ENCODE measurements at regions not wholly inside any gene's neighbourhood (a gene's known extent, or its start where the extent isn't known, plus 50 kb on each side); places are given as distances from the start of the nearest gene placed in this dataset.

DNA sequence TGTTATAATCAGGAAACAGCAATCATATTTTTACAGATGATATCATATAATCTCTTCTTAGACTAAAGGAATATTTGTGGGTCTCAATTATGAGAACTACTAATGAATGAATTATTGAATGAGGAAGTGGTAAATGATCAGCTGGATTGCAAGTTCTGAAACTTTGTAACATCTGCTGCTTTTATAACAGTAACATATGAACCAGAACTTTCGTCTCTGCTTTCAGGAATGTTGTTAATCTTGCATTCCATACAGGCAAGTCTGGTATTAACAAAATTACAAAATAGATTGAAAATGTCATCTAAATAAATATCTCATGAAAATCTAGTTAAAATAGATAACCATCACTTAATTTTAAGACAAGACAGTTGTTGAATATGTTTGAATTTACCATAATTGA is 110.5 kb upstream of the COL11A1 start:
- H3K4me3 ChIP-seq (ENCODE audit: control insufficient read depth, low read depth, low read length) = no peak overlapping the region
- TF ChIP-seq, protein P1, sequence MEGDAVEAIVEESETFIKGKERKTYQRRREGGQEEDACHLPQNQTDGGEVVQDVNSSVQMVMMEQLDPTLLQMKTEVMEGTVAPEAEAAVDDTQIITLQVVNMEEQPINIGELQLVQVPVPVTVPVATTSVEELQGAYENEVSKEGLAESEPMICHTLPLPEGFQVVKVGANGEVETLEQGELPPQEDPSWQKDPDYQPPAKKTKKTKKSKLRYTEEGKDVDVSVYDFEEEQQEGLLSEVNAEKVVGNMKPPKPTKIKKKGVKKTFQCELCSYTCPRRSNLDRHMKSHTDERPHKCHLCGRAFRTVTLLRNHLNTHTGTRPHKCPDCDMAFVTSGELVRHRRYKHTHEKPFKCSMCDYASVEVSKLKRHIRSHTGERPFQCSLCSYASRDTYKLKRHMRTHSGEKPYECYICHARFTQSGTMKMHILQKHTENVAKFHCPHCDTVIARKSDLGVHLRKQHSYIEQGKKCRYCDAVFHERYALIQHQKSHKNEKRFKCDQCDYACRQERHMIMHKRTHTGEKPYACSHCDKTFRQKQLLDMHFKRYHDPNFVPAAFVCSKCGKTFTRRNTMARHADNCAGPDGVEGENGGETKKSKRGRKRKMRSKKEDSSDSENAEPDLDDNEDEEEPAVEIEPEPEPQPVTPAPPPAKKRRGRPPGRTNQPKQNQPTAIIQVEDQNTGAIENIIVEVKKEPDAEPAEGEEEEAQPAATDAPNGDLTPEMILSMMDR (conservative IDR thresholded peaks at IDR 0.05; ENCODE audit: control insufficient read depth, insufficient read depth, low read depth, low read length) = no peak
- DNase-seq (ENCODE audit: low read depth) = no peak

DNA sequence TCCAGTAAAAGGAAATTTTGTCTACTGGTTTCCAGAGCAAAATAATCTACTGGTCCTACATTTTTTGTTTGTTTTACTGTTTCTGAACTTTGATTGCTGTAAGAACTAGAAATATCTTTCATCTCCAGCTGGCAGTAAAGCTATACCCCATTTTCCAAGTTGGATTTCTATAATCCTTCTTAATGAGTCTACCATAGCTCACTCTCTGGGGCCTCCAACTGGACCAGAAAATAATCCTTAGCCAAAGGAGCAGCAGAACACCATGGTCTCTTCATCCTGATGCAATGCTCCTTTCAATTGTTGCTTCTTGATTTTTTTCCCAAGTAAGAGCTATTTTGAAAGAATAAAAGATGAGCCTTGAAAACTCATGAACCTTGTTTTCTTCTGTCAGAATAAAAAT is 110.0 kb upstream of the COL11A1 start:
- no peak for DNase-seq (ENCODE audit: low read depth)
- TF ChIP-seq, protein P1 (conservative IDR thresholded peaks at IDR 0.05; ENCODE audit: control insufficient read depth, insufficient read depth, low read depth, low read length) = no peak
- H3K4me3 ChIP-seq (ENCODE audit: control insufficient read depth, low read depth, low read length) = no peak overlapping the region

DNA sequence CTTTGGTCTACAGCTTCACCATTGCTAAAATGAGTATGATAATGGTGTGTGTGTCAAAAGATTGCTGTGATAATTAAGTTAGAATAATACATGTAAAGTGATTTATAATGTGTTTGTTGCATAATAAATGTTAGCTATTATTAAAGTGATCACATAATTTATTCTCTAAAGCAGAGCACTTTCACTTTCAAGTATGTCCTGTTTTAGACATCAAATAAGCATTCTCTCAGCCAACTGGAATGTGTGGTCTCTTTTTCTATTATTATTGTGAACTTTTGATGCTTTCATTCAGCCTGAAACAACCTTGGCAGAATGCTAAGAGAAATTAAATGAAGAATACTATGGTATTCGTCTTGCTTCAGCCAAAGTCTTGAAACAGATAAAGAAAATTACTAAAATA is 102.8 kb upstream of the COL11A1 start:
- DNase-seq (ENCODE audit: low read depth) = peak; percentile 6
- TF ChIP-seq, protein P1 (conservative IDR thresholded peaks at IDR 0.05; ENCODE audit: control insufficient read depth, insufficient read depth, low read depth, low read length) = no peak
- no peak overlapping the region for H3K4me3 ChIP-seq (ENCODE audit: control insufficient read depth, low read depth, low read length)

DNA sequence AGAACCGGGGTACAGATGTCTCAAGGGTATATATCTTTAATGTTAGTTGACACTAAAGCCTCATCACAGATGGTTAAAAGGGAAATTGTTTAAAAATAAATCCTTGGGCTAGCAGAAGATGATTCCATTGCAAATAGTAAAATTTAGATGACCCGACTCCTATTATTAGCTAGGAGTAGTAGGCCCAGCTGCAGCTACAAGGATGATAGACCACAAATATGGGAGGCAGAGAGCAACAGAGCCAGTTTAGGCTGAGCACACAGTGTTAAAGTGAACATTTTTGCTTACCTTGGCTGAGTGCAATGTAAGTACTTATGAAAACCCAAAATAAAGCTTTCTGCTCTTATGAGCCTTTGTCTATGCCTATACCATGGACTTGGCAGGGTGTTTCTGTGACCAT is 100.5 kb upstream of the COL11A1 start:
- TF ChIP-seq, protein P1 (conservative IDR thresholded peaks at IDR 0.05; ENCODE audit: control insufficient read depth, insufficient read depth, low read depth, low read length) = no peak
- DNase-seq (ENCODE audit: low read depth) = no peak
- no peak overlapping the region for H3K4me3 ChIP-seq (ENCODE audit: control insufficient read depth, low read depth, low read length)

DNA sequence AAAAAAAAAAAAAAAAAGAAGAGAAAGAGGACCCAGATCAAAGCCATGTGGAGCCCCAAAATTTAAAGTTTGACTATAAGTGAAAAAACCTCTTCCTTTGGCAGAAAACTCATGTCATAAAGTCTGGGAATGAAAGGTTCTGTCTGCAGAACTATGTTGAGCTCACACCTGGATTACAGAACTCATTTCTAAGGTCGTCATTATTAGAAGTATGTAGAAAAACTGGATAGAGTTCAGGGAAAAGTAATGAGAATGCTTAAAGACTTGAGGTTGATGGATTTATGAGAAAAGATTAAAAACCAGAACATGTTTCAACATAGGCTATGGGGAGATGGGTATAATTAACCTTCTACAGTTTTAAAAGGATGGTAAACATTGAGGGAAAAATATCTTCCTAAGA is 90.7 kb upstream of the COL11A1 start:
- H3K4me3 ChIP-seq (ENCODE audit: control insufficient read depth, low read depth, low read length) = no peak overlapping the region
- TF ChIP-seq, protein P1 (conservative IDR thresholded peaks at IDR 0.05; ENCODE audit: control insufficient read depth, insufficient read depth, low read depth, low read length) = no peak
- no peak for DNase-seq (ENCODE audit: low read depth)

DNA sequence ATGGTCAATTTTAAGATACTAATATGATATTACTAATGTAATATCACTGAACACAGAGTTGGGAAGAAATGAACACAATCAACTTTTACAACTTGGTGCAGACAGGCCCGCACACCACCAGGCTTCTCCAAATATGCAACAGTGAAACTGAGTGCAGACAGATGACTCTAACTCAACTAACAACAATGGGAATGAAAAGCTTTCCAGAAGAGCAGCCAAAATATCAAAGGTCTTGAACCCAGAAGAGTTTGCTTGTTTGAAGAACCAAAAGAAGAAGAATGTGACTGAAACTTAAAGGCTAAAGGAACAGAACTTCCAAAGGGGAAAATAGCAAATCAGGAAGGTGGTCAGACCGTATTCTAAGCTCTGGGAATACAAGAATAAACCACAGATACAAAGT is 89.8 kb upstream of the COL11A1 start:
- TF ChIP-seq, protein P1 (conservative IDR thresholded peaks at IDR 0.05; ENCODE audit: control insufficient read depth, insufficient read depth, low read depth, low read length) = no peak
- no peak overlapping the region for H3K4me3 ChIP-seq (ENCODE audit: control insufficient read depth, low read depth, low read length)
- DNase-seq (ENCODE audit: low read depth) = no peak

DNA sequence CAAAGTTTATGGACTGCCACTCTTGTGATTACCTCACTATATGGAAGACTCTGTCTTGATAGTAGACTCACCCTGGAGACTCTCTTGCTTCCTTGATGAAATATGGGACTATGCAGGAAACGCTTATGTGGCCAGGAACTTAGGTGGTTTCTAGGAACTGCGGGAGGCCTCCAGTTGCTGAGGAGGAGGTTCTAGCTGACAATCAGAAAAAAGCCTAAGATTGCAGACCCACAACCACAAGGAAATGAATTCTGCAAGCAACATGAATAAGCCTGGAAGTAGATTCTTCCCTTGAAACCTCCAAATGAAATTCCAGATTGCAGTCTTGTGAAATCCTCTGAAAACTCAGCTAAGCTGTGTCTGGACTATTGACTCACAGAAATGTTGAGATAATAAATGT is 88.9 kb upstream of the COL11A1 start:
- TF ChIP-seq, protein P1 (conservative IDR thresholded peaks at IDR 0.05; ENCODE audit: control insufficient read depth, insufficient read depth, low read depth, low read length) = no peak
- no peak overlapping the region for H3K4me3 ChIP-seq (ENCODE audit: control insufficient read depth, low read depth, low read length)
- peak; percentile 40 for DNase-seq (ENCODE audit: low read depth)
